ENCODE measurements at regions not wholly inside any gene's neighbourhood (a gene's known extent, or its start where the extent isn't known, plus 50 kb on each side); places are given as distances from the start of the nearest gene placed in this dataset.

GRCh38 chr2:183892315-183892941 lies 705.9 kb upstream of the ZNF804A start:
- TF ChIP-seq EZH2 (IDR thresholded peaks at IDR 0.05; ENCODE audit: insufficient read depth, poor library complexity, severe bottlenecking) (no peak), EZH2phosphoT487 (IDR thresholded peaks at IDR 0.05; ENCODE audit: insufficient read depth, low read depth) (no peak)

All from GM23248 (cell line).